Kidney epithelial cell (primary cell): ENCODE measurements at regions not wholly inside any gene's neighbourhood (a gene's known extent, or its start where the extent isn't known, plus 50 kb on each side); places are given as distances from the start of the nearest gene placed in this dataset.

ENCODE experiments used
- DNase-seq: peaks from one replicate; pipeline ENCODE4 v3.0.0-alpha.2; 2010; ENCODE audit warnings: low read depth
- H3K27me3 ChIP-seq: 2 replicates; pipeline ENCODE4 v1.6.0; 2011; ENCODE audit warnings: low read length; ENCODE audit not compliant: control insufficient read depth, insufficient read depth
- H3K36me3 ChIP-seq: 2 replicates; pipeline ENCODE4 v1.5.1; 2011; ENCODE audit warnings: low read length; ENCODE audit not compliant: control insufficient read depth, insufficient read depth
- H3K4me3 ChIP-seq: 2 replicates; pipeline ENCODE4 v1.5.1; 2011; ENCODE audit warnings: low read depth, mild to moderate bottlenecking, control low read depth, low read length
- CTCF ChIP-seq: IDR thresholded peaks from 2 replicates; pipeline ENCODE4 v1.5.1; 2011; ENCODE audit warnings: mild to moderate bottlenecking, moderate library complexity, low read length, control low read depth, inconsistent platforms; ENCODE audit not compliant: insufficient read depth, poor library complexity, severe bottlenecking

- no peaks in the 10 kb centered on the region for H3K27me3 ChIP-seq
- DNase-seq, result no peak
- no peaks in the 10 kb centered on the region for H3K36me3 ChIP-seq
- TF ChIP-seq CTCF, result no peak
- no peak overlapping the region for H3K4me3 ChIP-seq
Measured at GRCh38 chr5:57094753-57095683, 78.8 kb upstream of the GPBP1 start.

- no peaks in the 10 kb centered on the region for H3K27me3 ChIP-seq
- no peak overlapping the region for H3K4me3 ChIP-seq
- H3K36me3 ChIP-seq, result no peaks in the 10 kb centered on the region
- no peak for DNase-seq
- no peak for TF ChIP-seq CTCF
Measured at GRCh38 chr5:57097526-57097925, 76.3 kb upstream of the GPBP1 start.

GRCh38 chr5:57102189-57102904, 71.5 kb upstream of the GPBP1 start:
- no peak for TF ChIP-seq CTCF
- Histone ChIP-seq H3K27me3 (no peaks in the 10 kb centered on the region), H3K4me3 (no peak overlapping the region), H3K36me3 (no peaks in the 10 kb centered on the region)
- no peak for DNase-seq

- DNase-seq, result no peak
- Histone ChIP-seq H3K4me3 (no peak overlapping the region), H3K36me3 (no peaks in the 10 kb centered on the region), H3K27me3 (no peaks in the 10 kb centered on the region)
- TF ChIP-seq CTCF, result no peak
Measured at GRCh38 chr5:57102905-57103255, 71.0 kb upstream of the GPBP1 start.

GRCh38 chr5:57103317-57103907, 70.4 kb upstream of the GPBP1 start:
- Histone ChIP-seq H3K27me3 (no peaks in the 10 kb centered on the region), H3K4me3 (no peak overlapping the region), H3K36me3 (no peaks in the 10 kb centered on the region)
- no peak for DNase-seq
- no peak for TF ChIP-seq CTCF
